H1 (cell line): ENCODE measurements at regions not wholly inside any gene's neighbourhood (a gene's known extent, or its start where the extent isn't known, plus 50 kb on each side); places are given as distances from the start of the nearest gene placed in this dataset.

Experiments used
- CTCF ChIA-PET: fragments of 300-600 bp; sonication (Branson Sonifier 250); formaldehyde crosslinking; loops from one replicate; lab custom pipeline; 2021; ENCODE audit not compliant: partially characterized antibody; lab: Charles Lee
- POLR2A ChIA-PET: fragments of 300-600 bp; sonication (Branson Sonifier 250); formaldehyde crosslinking; loops from one replicate; lab custom pipeline; 2021; ENCODE audit warnings: inconsistent platforms; ENCODE audit not compliant: partially characterized antibody; lab: Charles Lee
- DNase-seq, 2 experiments: peaks; one replicate each; pipeline versions ENCODE4 v3.0.0 to v3.0.0-alpha.2; 2010 to 2022; ENCODE audit warnings: low spot score in 2 of 2, low read depth in 1 of 2, mixed read lengths in 1 of 2
- FAIRE-seq: peaks from 2 replicates; lab custom pipeline; 2011; peaks lifted over from hg19 to GRCh38; lab: Jason Lieb, UNC
- H2AFZ ChIP-seq: 2 replicates; pipeline ENCODE4 v1.8.1; 2012; ENCODE audit warnings: low read length, inconsistent platforms
- H2AK5ac ChIP-seq: 2 replicates; pipeline ENCODE4 v1.6.1; 2013; ENCODE audit warnings: low read depth, low read length
- H2BK120ac ChIP-seq: replicated peaks from 2 replicates; pipeline ENCODE3; 2013; ENCODE audit warnings: low read depth, low read length, inconsistent platforms
- H2BK12ac ChIP-seq: 2 replicates; pipeline ENCODE4 v1.6.1; 2013; ENCODE audit warnings: low read depth, low read length
- H2BK15ac ChIP-seq: 2 replicates; pipeline ENCODE4 v1.6.1; 2013; ENCODE audit warnings: low read length
- H2BK20ac ChIP-seq: 2 replicates; pipeline ENCODE4 v1.6.1; 2013; ENCODE audit warnings: low read length
- H2BK5ac ChIP-seq: 2 replicates; pipeline ENCODE4 v1.6.1; 2013; ENCODE audit warnings: low read depth, low read length
- H3K14ac ChIP-seq: 2 replicates; pipeline ENCODE4 v1.6.1; 2013; ENCODE audit warnings: inconsistent platforms; ENCODE audit not compliant: insufficient read length
- H3K18ac ChIP-seq: 2 replicates; pipeline ENCODE4 v1.6.1; 2013; ENCODE audit warnings: low read length; ENCODE audit errors: extremely low read depth
- H3K23ac ChIP-seq: 2 replicates; pipeline ENCODE4 v1.6.1; 2013; ENCODE audit warnings: inconsistent platforms; ENCODE audit not compliant: insufficient read length
- H3K23me2 ChIP-seq: 2 replicates; pipeline ENCODE4 v1.6.1; 2013; ENCODE audit warnings: low read depth, low read length
- H3K27ac ChIP-seq: 2 replicates; pipeline ENCODE4 v1.6.1; 2011; ENCODE audit warnings: low read depth, low read length, inconsistent platforms
- H3K27me3 ChIP-seq, 4 experiments: replicated peaks in 1 of 4; 1 replicate in 1 of 4; 2 replicates in 3 of 4; pipeline versions ENCODE4 v1.6.1 to v1.8.1; 2011 to 2013; ENCODE audit warnings: low read length in 3 of 4, mild to moderate bottlenecking in 3 of 4, inconsistent platforms in 2 of 4, mixed read lengths in 2 of 4, moderate library complexity in 1 of 4; ENCODE audit not compliant: control insufficient read depth in 3 of 4, insufficient read depth in 3 of 4; ENCODE audit errors: extremely low read depth in 1 of 4
- H3K36me3 ChIP-seq, 4 experiments: 2 replicates each; pipeline versions ENCODE4 v1.6.1 to v1.8.1; 2011 to 2013; ENCODE audit warnings: mild to moderate bottlenecking in 4 of 4, low read length in 3 of 4, moderate library complexity in 2 of 4, control low read depth in 1 of 4, inconsistent platforms in 1 of 4; ENCODE audit not compliant: insufficient read depth in 4 of 4, control insufficient read depth in 2 of 4
- H3K4ac ChIP-seq: replicated peaks from 2 replicates; pipeline ENCODE3; 2013; ENCODE audit warnings: low read length, low read depth, mixed read lengths, inconsistent platforms; ENCODE audit not compliant: insufficient read length
- H3K4me1 ChIP-seq, 4 experiments: replicated peaks in 1 of 4; 1 replicate in 1 of 4; 2 replicates in 3 of 4; pipeline versions ENCODE4 v1.6.1 to v1.8.1; 2011 to 2013; ENCODE audit warnings: low read length in 3 of 4, inconsistent platforms in 2 of 4, mixed read lengths in 1 of 4; ENCODE audit not compliant: insufficient read depth in 4 of 4, control insufficient read depth in 3 of 4
- H3K4me2 ChIP-seq, 2 experiments: 2 replicates each; pipeline versions ENCODE4 v1.6.1 to v1.8.1; 2011 to 2013; ENCODE audit warnings: low read depth in 2 of 2, low read length in 2 of 2, control low read depth in 1 of 2, inconsistent platforms in 1 of 2, mild to moderate bottlenecking in 1 of 2; ENCODE audit not compliant: insufficient read depth in 1 of 2
- H3K4me3 ChIP-seq, 4 experiments: fragments of 200-600, 300-600 bp in 1 of 4; sonication (generic), shearing (Covaris generic), sonication (Bioruptor Twin) in 1 of 4; 2 replicates each; pipeline versions ENCODE4 v1.5.1 to v1.8.1; 2011 to 2016; ENCODE audit warnings: low read length in 4 of 4, low read depth in 3 of 4, control low read depth in 2 of 4, inconsistent platforms in 2 of 4, mild to moderate bottlenecking in 2 of 4, mixed read lengths in 1 of 4, moderate library complexity in 1 of 4; ENCODE audit not compliant: insufficient read depth in 2 of 4; ENCODE audit errors: extremely low read depth in 1 of 4
- H3K56ac ChIP-seq: replicated peaks from 2 replicates; pipeline ENCODE3; 2013; ENCODE audit warnings: low read depth, mild to moderate bottlenecking, mixed read lengths, low read length, inconsistent platforms; ENCODE audit not compliant: insufficient read length
- H3K79me1 ChIP-seq: 2 replicates; pipeline ENCODE4 v1.6.1; 2013; ENCODE audit warnings: low read depth, low read length, control low read depth
- H3K79me2 ChIP-seq, 2 experiments: 2 replicates each; pipeline versions ENCODE4 v1.6.1 to v1.8.1; 2012 to 2013; ENCODE audit warnings: low read length in 2 of 2, mild to moderate bottlenecking in 2 of 2, inconsistent platforms in 1 of 2; ENCODE audit not compliant: insufficient read depth in 2 of 2, control insufficient read depth in 1 of 2
- H3K9ac ChIP-seq, 4 experiments: replicated peaks in 1 of 4; 1 replicate in 1 of 4; 2 replicates in 3 of 4; pipeline versions ENCODE4 v1.6.1 to v1.8.1; 2011 to 2013; ENCODE audit warnings: low read depth in 3 of 4, low read length in 3 of 4, control low read depth in 2 of 4, mild to moderate bottlenecking in 2 of 4, moderate library complexity in 2 of 4, inconsistent platforms in 1 of 4; ENCODE audit errors: extremely low read depth in 1 of 4
- H3K9me3 ChIP-seq, 2 experiments: 2 replicates each; pipeline versions ENCODE4 v1.6.1 to v1.8.1; 2012 to 2013; ENCODE audit warnings: mild to moderate bottlenecking in 2 of 2, moderate library complexity in 2 of 2, control low read depth in 1 of 2, inconsistent platforms in 1 of 2, low read depth in 1 of 2, low read length in 1 of 2, mixed read lengths in 1 of 2; ENCODE audit not compliant: insufficient read depth in 2 of 2
- H4K20me1 ChIP-seq, 2 experiments: replicated peaks in 1 of 2; 2 replicates each; pipeline versions ENCODE3 to v1.8.1; 2011 to 2013; ENCODE audit warnings: inconsistent platforms in 2 of 2, low read length in 2 of 2, mild to moderate bottlenecking in 1 of 2; ENCODE audit not compliant: insufficient read depth in 2 of 2, control insufficient read depth in 1 of 2
- H4K5ac ChIP-seq: 2 replicates; pipeline ENCODE4 v1.6.1; 2013; ENCODE audit warnings: low read length, low read depth, mixed read lengths, inconsistent platforms; ENCODE audit not compliant: insufficient read length
- H4K8ac ChIP-seq: 2 replicates; pipeline ENCODE4 v1.8.0; 2013; ENCODE audit warnings: mild to moderate bottlenecking, moderate library complexity, low read length, inconsistent platforms; ENCODE audit not compliant: insufficient read depth; ENCODE audit errors: extremely low read depth
- H4K91ac ChIP-seq: replicated peaks from 2 replicates; pipeline ENCODE3; 2013; ENCODE audit warnings: low read length, mixed read lengths, inconsistent platforms; ENCODE audit not compliant: insufficient read length
- CHD7 ChIP-seq: fragments of 300-600 bp; sonication (generic); IDR thresholded peaks from 2 replicates; pipeline ENCODE4 v1.7.1; 2012; ENCODE audit warnings: low read length, moderate library complexity, mild to moderate bottlenecking, inconsistent platforms; ENCODE audit not compliant: insufficient replicate concordance
- WGBS, 2 experiments: shearing (Covaris generic) in 1 of 2; methylation state at CpG; one replicate each; pipeline versions ENCODE4 v1.1.6 to v1.1.7; 2013 to 2015; ENCODE audit warnings: low lambda C conversion rate in 2 of 2, mixed read lengths in 2 of 2, inconsistent platforms in 1 of 2, low coverage in 1 of 2, missing lambda C conversion rate in 1 of 2; ENCODE audit not compliant: insufficient replicate concordance in 2 of 2, insufficient coverage in 1 of 2, insufficient read length in 1 of 2; ENCODE audit errors: extremely low coverage in 1 of 2, missing lambda C conversion rate in 1 of 2; 5-methylcytosine and 5-hydroxymethylcytosine counted together

- no peak for FAIRE-seq
- no peaks in the 10 kb centered on the region for H3K9me3 ChIP-seq
- no peak overlapping the region for H4K8ac ChIP-seq
- no peak overlapping the region for H3K9ac ChIP-seq
- no peak overlapping the region for H2BK15ac ChIP-seq
- H2BK12ac ChIP-seq = no peak overlapping the region
- 79% methylated on average over 1 of the region's 1 CpG; no CpG with 5 or more reads in 1 of the 2 experiments for WGBS, 2 experiments
- H3K23me2 ChIP-seq = no peaks in the 10 kb centered on the region
- no peak overlapping the region for H2BK20ac ChIP-seq
- ChIA-PET CTCF (no interaction called here), POLR2A (no interaction called here)
- no peak overlapping the region for H2BK120ac ChIP-seq
- H3K27me3 ChIP-seq = no peaks in the 10 kb centered on the region
- no peak overlapping the region for H3K4me2 ChIP-seq
- H2AK5ac ChIP-seq = no peak overlapping the region
- H3K27ac ChIP-seq = no peak overlapping the region
- H3K14ac ChIP-seq = no peak overlapping the region
- no peak for DNase-seq
- H3K36me3 ChIP-seq = no peaks in the 10 kb centered on the region
- H3K79me2 ChIP-seq = no peaks in the 10 kb centered on the region
- no peaks in the 10 kb centered on the region for H4K20me1 ChIP-seq
- H2BK5ac ChIP-seq = no peak overlapping the region
- H4K5ac ChIP-seq = no peak overlapping the region
- no peak overlapping the region for H3K4me3 ChIP-seq
- no peak overlapping the region for H3K4ac ChIP-seq
- H3K79me1 ChIP-seq = no peaks in the 10 kb centered on the region
- H2AFZ ChIP-seq = no peak overlapping the region
- no peak overlapping the region for H3K56ac ChIP-seq
- no peak overlapping the region for H4K91ac ChIP-seq
- H3K23ac ChIP-seq = no peak overlapping the region
- H3K4me1 ChIP-seq = no peaks in the 10 kb centered on the region
- no peak overlapping the region for H3K18ac ChIP-seq
- no peak for TF ChIP-seq CHD7
Measured at GRCh38 chr21:18722193-18722592, 318.6 kb upstream of the TMPRSS15 start.
